DOHH2 (cell line): ENCODE measurements at regions not wholly inside any gene's neighbourhood (a gene's known extent, or its start where the extent isn't known, plus 50 kb on each side); places are given as distances from the start of the nearest gene placed in this dataset.

Experiments
- H3F3A ChIP-seq: fragments of 200-600 bp; sonication (generic), shearing (Covaris generic); 2 replicates; pipeline ENCODE4 v1.6.0; 2016; ENCODE audit warnings: antibody characterized with exemption, mild to moderate bottlenecking; ENCODE audit not compliant: control insufficient read depth, insufficient read depth
- H3K27ac ChIP-seq: fragments of 200-600 bp; sonication (generic); 2 replicates; pipeline ENCODE4 v1.5.1; 2014; ENCODE audit warnings: low read depth, mild to moderate bottlenecking, low read length, moderate library complexity
- H3K27me3 ChIP-seq: fragments of 200-600 bp; sonication (generic); 2 replicates; pipeline ENCODE4 v1.6.1; 2014; ENCODE audit warnings: mild to moderate bottlenecking, low read length, mixed read lengths; ENCODE audit not compliant: control insufficient read depth
- H3K36me3 ChIP-seq: fragments of 200-600 bp; sonication (generic); 2 replicates; pipeline ENCODE4 v1.6.1; 2014; ENCODE audit warnings: mild to moderate bottlenecking, low read length, moderate library complexity, mixed read lengths; ENCODE audit not compliant: control insufficient read depth
- H3K4me1 ChIP-seq: fragments of 200-600 bp; sonication (generic); 2 replicates; pipeline ENCODE4 v1.6.1; 2014; ENCODE audit warnings: mild to moderate bottlenecking, low read length, mixed read lengths; ENCODE audit not compliant: control insufficient read depth
- H3K4me2 ChIP-seq: fragments of 200-600 bp; sonication (generic); 2 replicates; pipeline ENCODE4 v1.6.0; 2014; ENCODE audit warnings: mild to moderate bottlenecking, low read length, moderate library complexity
- H3K4me3 ChIP-seq: fragments of 200-600 bp; sonication (generic); 2 replicates; pipeline ENCODE4 v1.5.1; 2014; ENCODE audit warnings: mild to moderate bottlenecking, low read length, mixed read lengths
- H3K79me2 ChIP-seq: fragments of 200-600 bp; sonication (generic); 2 replicates; pipeline ENCODE4 v1.6.1; 2014; ENCODE audit warnings: mild to moderate bottlenecking, low read length, mixed read lengths; ENCODE audit not compliant: control insufficient read depth
- H3K9me2 ChIP-seq: fragments of 200-600 bp; sonication (generic); replicated peaks from 2 replicates; pipeline ENCODE4 v1.6.1; 2014; ENCODE audit warnings: mild to moderate bottlenecking, low read length, mixed read lengths; ENCODE audit not compliant: control insufficient read depth
- H3K9me3 ChIP-seq: fragments of 200-600 bp; sonication (generic); 2 replicates; pipeline ENCODE4 v1.6.1; 2014; ENCODE audit warnings: antibody characterized with exemption, low read length, mixed read lengths; ENCODE audit not compliant: control insufficient read depth, insufficient read depth
- H4K20me1 ChIP-seq: fragments of 200-600 bp; sonication (generic); 2 replicates; pipeline ENCODE4 v1.6.0; 2014; ENCODE audit warnings: low read depth, mild to moderate bottlenecking, antibody characterized with exemption, low read length, moderate library complexity; ENCODE audit not compliant: control insufficient read depth, insufficient read depth
- EZH2phosphoT487 ChIP-seq: fragments of 200-600 bp; sonication (generic); IDR thresholded peaks from 2 replicates; pipeline ENCODE4 v1.6.1; 2017; ENCODE audit warnings: borderline replicate concordance, mild to moderate bottlenecking, antibody characterized with exemption, low read length, moderate library complexity, mixed read lengths
- TF ChIP-seq, protein P1 (sequence below): fragments of 200-600 bp; sonication (generic); IDR thresholded peaks from one replicate; pipeline ENCODE4 v1.5.1; 2014; ENCODE audit warnings: antibody characterized with exemption, mild to moderate bottlenecking, low read depth, low read length; ENCODE audit not compliant: poor library complexity, severe bottlenecking

DNA sequence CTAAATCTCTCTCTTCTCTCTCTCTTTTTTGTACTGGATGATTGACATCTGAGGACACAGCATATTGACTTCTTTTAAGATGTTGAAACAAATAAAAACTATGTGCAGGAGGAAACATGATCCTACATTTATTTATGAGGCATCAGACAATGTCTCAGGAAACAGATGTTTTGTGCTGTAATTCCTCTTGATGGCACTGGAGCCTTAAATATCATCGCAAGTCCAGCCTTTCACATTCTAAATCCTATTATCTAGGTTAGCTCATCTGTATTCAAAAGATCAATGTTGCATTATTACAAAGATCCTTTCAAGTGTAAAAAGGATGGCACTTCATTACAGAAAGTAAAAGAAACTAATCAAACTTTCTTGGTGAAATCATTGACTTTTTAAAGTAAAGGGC lies 63.9 kb downstream of the MAT2B start:
- no peaks in the 10 kb centered on the region for H3K9me2 ChIP-seq
- H3K79me2 ChIP-seq = no peaks in the 10 kb centered on the region
- peaks cover 10% of the 10 kb centered on the region for H3K4me1 ChIP-seq
- H3K4me2 ChIP-seq = no peak overlapping the region
- H3K27me3 ChIP-seq = peaks cover 47% of the 10 kb centered on the region
- TF ChIP-seq, protein P1, sequence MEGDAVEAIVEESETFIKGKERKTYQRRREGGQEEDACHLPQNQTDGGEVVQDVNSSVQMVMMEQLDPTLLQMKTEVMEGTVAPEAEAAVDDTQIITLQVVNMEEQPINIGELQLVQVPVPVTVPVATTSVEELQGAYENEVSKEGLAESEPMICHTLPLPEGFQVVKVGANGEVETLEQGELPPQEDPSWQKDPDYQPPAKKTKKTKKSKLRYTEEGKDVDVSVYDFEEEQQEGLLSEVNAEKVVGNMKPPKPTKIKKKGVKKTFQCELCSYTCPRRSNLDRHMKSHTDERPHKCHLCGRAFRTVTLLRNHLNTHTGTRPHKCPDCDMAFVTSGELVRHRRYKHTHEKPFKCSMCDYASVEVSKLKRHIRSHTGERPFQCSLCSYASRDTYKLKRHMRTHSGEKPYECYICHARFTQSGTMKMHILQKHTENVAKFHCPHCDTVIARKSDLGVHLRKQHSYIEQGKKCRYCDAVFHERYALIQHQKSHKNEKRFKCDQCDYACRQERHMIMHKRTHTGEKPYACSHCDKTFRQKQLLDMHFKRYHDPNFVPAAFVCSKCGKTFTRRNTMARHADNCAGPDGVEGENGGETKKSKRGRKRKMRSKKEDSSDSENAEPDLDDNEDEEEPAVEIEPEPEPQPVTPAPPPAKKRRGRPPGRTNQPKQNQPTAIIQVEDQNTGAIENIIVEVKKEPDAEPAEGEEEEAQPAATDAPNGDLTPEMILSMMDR = no peak
- TF ChIP-seq EZH2phosphoT487 = no peak
- H3F3A ChIP-seq = no peaks in the 10 kb centered on the region
- no peak overlapping the region for H3K27ac ChIP-seq
- no peaks in the 10 kb centered on the region for H4K20me1 ChIP-seq
- no peaks in the 10 kb centered on the region for H3K9me3 ChIP-seq
- no peak overlapping the region for H3K4me3 ChIP-seq
- H3K36me3 ChIP-seq = no peaks in the 10 kb centered on the region

DNA sequence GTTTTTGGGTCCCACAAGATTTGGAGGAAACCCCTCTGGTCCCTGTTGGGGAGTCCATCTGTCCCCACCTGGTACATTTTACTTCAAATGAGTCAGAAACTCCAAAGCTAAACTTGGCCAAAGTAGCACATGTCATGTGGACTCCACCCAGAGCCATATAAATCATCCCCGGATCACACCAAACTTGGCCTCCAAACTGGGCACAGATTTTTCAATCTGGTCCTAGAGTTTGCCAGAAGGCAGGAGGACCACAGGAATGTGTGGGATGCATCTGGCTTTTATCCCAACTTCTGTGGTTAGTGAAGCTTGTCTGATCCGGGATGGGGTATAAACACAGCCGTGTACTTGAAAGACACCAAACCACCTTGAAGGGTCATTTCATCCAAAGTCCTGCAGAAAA lies 66.3 kb downstream of the MAT2B start:
- Histone ChIP-seq H4K20me1 (no peaks in the 10 kb centered on the region), H3K27me3 (peaks cover 23% of the 10 kb centered on the region), H3K9me3 (no peaks in the 10 kb centered on the region), H3K27ac (no peak overlapping the region), H3F3A (no peaks in the 10 kb centered on the region), H3K36me3 (no peaks in the 10 kb centered on the region), H3K4me3 (no peak overlapping the region), H3K9me2 (no peaks in the 10 kb centered on the region), H3K4me1 (no peaks in the 10 kb centered on the region), H3K4me2 (no peak overlapping the region), H3K79me2 (no peaks in the 10 kb centered on the region)
- TF ChIP-seq EZH2phosphoT487 = no peak
- TF ChIP-seq, protein P1 = no peak

DNA sequence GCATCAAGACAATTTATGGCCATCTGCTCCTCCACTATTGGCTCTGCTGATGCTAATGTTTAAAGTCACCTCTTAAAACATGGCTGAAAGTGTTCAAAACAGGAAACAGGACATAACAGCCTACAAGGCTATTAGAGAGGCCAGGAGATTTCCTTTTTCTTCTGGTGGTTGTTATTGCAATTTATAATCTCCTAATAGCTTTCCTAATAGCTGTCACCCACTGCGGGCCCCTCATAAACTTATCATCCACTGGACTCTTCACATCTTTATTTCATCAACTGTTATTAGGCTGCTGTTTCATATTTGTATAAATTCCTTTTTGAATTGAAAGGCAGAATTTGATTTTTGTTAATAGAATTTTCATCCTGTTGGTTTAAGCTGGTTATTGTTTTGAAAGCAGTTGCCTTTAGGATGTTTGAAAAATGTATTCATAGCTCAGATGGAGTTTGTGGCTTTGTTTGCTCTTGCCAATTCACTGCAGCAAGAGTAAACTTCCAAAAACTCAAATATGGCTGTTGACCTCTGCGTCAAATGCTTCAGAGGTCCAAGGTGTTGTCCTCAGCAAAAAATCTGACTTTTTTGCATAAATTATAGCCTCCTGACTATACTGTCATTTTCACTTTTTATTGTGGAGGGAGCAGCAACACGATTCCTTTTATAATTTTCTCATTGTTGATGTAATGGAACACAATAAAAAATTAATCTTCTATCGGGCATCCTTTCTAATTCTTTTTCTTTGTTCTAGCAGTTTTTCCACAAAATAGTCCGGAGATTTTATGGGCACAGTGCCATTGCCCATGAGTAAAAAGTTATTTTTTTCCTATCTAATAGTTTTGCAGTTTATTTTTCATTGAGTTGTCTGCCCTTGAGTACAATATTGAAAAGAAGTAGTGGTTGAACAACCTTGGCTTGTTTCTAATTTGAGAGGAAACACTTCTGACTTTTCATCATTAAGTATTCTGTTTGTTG lies 69.3 kb downstream of the MAT2B start:
- H3K4me2 ChIP-seq = no peak overlapping the region
- H3K79me2 ChIP-seq = no peaks in the 10 kb centered on the region
- no peaks in the 10 kb centered on the region for H3K4me1 ChIP-seq
- no peaks in the 10 kb centered on the region for H3K36me3 ChIP-seq
- no peaks in the 10 kb centered on the region for H3K9me3 ChIP-seq
- no peak overlapping the region for H3K4me3 ChIP-seq
- H4K20me1 ChIP-seq = no peaks in the 10 kb centered on the region
- no peaks in the 10 kb centered on the region for H3K9me2 ChIP-seq
- peaks cover 6% of the 10 kb centered on the region; the same call in 1 of the 2 replicates for H3K27me3 ChIP-seq
- H3F3A ChIP-seq = no peaks in the 10 kb centered on the region
- no peak for TF ChIP-seq EZH2phosphoT487
- TF ChIP-seq, protein P1 = no peak
- H3K27ac ChIP-seq = no peak overlapping the region
